Lower leg skin (tissue), 3 donors: ENCODE measurements at regions not wholly inside any gene's neighbourhood (a gene's known extent, or its start where the extent isn't known, plus 50 kb on each side); places are given as distances from the start of the nearest gene placed in this dataset.
"Not testable (repeated sequence)": the region's sequence is repeated elsewhere in the genome, so short reads cannot be mapped to it uniquely, and the experiment has no call there.

Experiments used
- POLR2A ChIP-seq, 2 donors: fragments of 450-650 bp; IDR thresholded peaks; one replicate each; pipeline ENCODE4 v1.6.1; 2016 to 2017; ENCODE audit warnings: antibody characterized with exemption in 2 of 2, mild to moderate bottlenecking in 1 of 2, moderate library complexity in 1 of 2
- TF ChIP-seq, protein P1 (sequence below), 3 donors: fragments of 450-650 bp; IDR thresholded peaks; one replicate each; pipeline ENCODE4 v1.5.1; 2016; ENCODE audit warnings: antibody characterized with exemption in 3 of 3, mild to moderate bottlenecking in 3 of 3, moderate library complexity in 2 of 3

DNA sequence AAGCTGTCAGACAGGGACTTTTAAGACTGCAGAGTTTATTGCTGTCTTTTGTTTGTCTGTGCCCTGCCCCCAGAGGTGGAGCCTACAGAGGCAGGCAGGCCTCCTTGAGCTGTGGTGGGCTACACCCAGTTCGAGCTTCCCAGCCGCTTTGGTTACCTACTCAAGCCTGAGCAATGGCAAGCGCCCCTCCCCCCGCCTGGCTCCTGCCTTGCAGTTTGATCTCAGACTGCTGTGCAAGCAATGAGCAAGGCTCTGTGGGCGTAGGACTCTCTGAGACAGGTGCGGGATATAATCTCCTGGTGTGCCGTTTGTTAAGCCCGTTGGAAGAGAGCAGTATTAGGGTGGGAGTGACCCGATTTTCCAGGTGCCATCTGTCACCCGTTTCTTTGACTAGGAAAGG lies 67.8 kb upstream of the ADAMTS3 start:
- TF ChIP-seq, protein P1, sequence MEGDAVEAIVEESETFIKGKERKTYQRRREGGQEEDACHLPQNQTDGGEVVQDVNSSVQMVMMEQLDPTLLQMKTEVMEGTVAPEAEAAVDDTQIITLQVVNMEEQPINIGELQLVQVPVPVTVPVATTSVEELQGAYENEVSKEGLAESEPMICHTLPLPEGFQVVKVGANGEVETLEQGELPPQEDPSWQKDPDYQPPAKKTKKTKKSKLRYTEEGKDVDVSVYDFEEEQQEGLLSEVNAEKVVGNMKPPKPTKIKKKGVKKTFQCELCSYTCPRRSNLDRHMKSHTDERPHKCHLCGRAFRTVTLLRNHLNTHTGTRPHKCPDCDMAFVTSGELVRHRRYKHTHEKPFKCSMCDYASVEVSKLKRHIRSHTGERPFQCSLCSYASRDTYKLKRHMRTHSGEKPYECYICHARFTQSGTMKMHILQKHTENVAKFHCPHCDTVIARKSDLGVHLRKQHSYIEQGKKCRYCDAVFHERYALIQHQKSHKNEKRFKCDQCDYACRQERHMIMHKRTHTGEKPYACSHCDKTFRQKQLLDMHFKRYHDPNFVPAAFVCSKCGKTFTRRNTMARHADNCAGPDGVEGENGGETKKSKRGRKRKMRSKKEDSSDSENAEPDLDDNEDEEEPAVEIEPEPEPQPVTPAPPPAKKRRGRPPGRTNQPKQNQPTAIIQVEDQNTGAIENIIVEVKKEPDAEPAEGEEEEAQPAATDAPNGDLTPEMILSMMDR (IDR thresholded peaks at IDR 0.05), result not testable (repeated sequence)
- TF ChIP-seq POLR2A (IDR thresholded peaks at IDR 0.05), result not testable (repeated sequence)
